Psoas muscle (tissue), 7 donors: ENCODE measurements at regions not wholly inside any gene's neighbourhood (a gene's known extent, or its start where the extent isn't known, plus 50 kb on each side); places are given as distances from the start of the nearest gene placed in this dataset.

Experiments
- ATAC-seq, 4 donors: fragments of 200-7000 bp; cut with Tn5 transposase; one replicate each; pipeline ENCODE4 v1.9.1; 2020; ENCODE audit warnings: moderate library complexity in 3 of 4, mild to moderate bottlenecking in 2 of 4
- DNase-seq, 2 donors: peaks; one replicate each; pipeline ENCODE4 v3.0.0-alpha.2; 2020
- H3K27ac ChIP-seq: fragments of 200-600 bp; one replicate; pipeline ENCODE4 v1.8.0; 2022
- H3K27me3 ChIP-seq, 3 donors: fragments of 200-600 bp in 1 of 3; one replicate each; pipeline versions ENCODE4 v1.6.1 to v1.8.0; 2013 to 2022; ENCODE audit warnings: low read length in 2 of 3, mild to moderate bottlenecking in 2 of 3, moderate library complexity in 1 of 3; ENCODE audit not compliant: insufficient read depth in 3 of 3
- H3K36me3 ChIP-seq, 2 donors: fragments of 200-600 bp in 1 of 2; one replicate each; pipeline versions ENCODE4 v1.6.1 to v1.8.0; 2013 to 2022; ENCODE audit warnings: low read depth in 1 of 2, mild to moderate bottlenecking in 1 of 2, moderate library complexity in 1 of 2; ENCODE audit not compliant: insufficient read depth in 1 of 2
- H3K4me1 ChIP-seq: fragments of 200-600 bp; one replicate; pipeline ENCODE4 v1.8.0; 2022
- H3K4me3 ChIP-seq: fragments of 200-600 bp; one replicate; pipeline ENCODE4 v1.8.0; 2022; ENCODE audit warnings: mild to moderate bottlenecking
- H3K9me3 ChIP-seq: fragments of 200-600 bp; one replicate; pipeline ENCODE4 v1.8.0; 2022
- WGBS, 3 donors: extraction: QIAGEN DNeasy Blood & Tissue Kit; methylation state at CpG; one replicate each; pipeline versions ENCODE4 v1.1.6 to v1.1.7; 2013; 5-methylcytosine and 5-hydroxymethylcytosine counted together
- intact Hi-C, 2 donors: fragments of 100-400 bp; cut with DNase I; formaldehyde crosslinking; loops; one replicate each; pipeline versions ENCODE4 v1.11.0 to v1.14.2; 2022
- TF ChIP-seq, protein P1 (sequence below): fragments of 200-600 bp; IDR thresholded peaks from one replicate; pipeline ENCODE4 v1.8.0; 2022; ENCODE audit warnings: antibody characterized with exemption
- donor health status: healthy with polysubstance abuse.
- donor health status: DM: no; HTN: no; CAD: no; lungs with moderate emphysema.
- donor health status: Bipolar disorder and iron deficiency.
- donor health status: healthy.
- donor health status: DM: yes; HTN: yes; CAD: no.
- donor health status: DM: no; HTN: no; CAD: no.
- donor health status: DM: yes; HTN: yes; CAD: no.

DNA sequence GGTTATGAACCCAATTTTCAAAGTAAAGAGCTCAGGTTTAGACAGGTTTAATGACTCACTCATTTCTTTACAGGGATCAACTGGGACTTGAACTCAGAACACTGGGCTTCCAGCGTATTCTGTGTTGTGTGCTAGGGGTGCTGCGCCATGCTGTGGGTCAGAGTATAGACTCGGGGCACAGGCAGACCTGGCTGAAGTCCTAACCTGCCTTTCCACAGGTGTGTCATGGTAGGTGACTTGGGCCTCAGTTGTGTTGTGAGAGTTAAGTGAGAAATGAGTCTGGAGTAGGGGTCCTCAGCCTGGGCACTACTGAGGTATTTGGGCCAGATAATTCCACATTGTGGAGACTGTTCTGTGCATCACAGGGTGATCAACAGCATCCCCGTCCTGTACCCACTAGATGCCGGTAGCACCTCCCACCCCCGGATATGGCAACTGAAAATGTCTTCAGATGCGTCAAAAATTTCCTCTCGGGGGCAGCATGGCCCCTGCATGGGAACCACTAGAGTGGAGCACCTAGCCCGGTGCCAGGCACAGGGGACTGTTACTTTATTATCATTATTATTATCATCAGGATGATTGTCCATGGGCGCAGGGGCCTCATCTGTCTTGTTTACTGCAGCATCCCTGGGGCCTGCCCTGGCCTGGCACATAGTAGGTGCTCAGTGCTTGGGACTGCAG lies 575.5 kb downstream of the PTPRU start:
- TF ChIP-seq, protein P1, sequence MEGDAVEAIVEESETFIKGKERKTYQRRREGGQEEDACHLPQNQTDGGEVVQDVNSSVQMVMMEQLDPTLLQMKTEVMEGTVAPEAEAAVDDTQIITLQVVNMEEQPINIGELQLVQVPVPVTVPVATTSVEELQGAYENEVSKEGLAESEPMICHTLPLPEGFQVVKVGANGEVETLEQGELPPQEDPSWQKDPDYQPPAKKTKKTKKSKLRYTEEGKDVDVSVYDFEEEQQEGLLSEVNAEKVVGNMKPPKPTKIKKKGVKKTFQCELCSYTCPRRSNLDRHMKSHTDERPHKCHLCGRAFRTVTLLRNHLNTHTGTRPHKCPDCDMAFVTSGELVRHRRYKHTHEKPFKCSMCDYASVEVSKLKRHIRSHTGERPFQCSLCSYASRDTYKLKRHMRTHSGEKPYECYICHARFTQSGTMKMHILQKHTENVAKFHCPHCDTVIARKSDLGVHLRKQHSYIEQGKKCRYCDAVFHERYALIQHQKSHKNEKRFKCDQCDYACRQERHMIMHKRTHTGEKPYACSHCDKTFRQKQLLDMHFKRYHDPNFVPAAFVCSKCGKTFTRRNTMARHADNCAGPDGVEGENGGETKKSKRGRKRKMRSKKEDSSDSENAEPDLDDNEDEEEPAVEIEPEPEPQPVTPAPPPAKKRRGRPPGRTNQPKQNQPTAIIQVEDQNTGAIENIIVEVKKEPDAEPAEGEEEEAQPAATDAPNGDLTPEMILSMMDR: no peak
- intact Hi-C loops: no loop called here
- no peak overlapping the region for H3K4me3 ChIP-seq
- no peaks in the 10 kb centered on the region for H3K36me3 ChIP-seq
- no peaks in the 10 kb centered on the region for H3K9me3 ChIP-seq
- DNase-seq (no peak), ATAC-seq (no peak)
- 81 to 89% (median 84%) methylated on average over 10 of the region's 10 CpGs for WGBS, 3 donors
- no peaks in the 10 kb centered on the region for H3K27me3 ChIP-seq
- H3K4me1 ChIP-seq: peaks cover 4% of the 10 kb centered on the region
- H3K27ac ChIP-seq: no peak overlapping the region

DNA sequence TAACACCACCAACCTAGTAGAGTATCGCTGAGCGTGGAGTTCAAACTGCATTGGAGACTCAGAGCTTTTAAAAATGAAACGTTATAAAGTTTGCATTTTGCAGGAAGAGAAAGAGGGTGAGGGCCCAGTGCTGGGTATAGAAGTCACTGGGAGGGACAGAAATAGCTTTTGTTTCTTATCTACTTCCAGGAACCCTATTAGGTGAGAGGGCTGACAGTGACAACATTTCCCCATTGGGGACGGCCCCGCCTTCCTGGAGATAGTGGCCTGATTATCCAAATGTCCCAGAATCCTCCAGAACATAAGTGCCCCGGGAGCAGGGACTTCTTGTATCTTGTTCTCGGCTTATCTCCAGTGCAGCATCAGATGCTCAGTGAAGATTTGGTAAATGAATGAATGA lies 574.9 kb downstream of the PTPRU start:
- peak in 1 of 4 donors; percentile 49 for ATAC-seq
- no peak for DNase-seq
- 75 to 84% (median 82%) methylated on average over 7 of the region's 7 CpGs for WGBS, 3 donors
- Histone ChIP-seq H3K27ac (no peak overlapping the region), H3K4me1 (peaks cover 4% of the 10 kb centered on the region), H3K9me3 (no peaks in the 10 kb centered on the region), H3K4me3 (no peak overlapping the region), H3K36me3 (no peaks in the 10 kb centered on the region), H3K27me3 (no peaks in the 10 kb centered on the region)
- intact Hi-C loops: no loop called here
- TF ChIP-seq, protein P1: no peak

DNA sequence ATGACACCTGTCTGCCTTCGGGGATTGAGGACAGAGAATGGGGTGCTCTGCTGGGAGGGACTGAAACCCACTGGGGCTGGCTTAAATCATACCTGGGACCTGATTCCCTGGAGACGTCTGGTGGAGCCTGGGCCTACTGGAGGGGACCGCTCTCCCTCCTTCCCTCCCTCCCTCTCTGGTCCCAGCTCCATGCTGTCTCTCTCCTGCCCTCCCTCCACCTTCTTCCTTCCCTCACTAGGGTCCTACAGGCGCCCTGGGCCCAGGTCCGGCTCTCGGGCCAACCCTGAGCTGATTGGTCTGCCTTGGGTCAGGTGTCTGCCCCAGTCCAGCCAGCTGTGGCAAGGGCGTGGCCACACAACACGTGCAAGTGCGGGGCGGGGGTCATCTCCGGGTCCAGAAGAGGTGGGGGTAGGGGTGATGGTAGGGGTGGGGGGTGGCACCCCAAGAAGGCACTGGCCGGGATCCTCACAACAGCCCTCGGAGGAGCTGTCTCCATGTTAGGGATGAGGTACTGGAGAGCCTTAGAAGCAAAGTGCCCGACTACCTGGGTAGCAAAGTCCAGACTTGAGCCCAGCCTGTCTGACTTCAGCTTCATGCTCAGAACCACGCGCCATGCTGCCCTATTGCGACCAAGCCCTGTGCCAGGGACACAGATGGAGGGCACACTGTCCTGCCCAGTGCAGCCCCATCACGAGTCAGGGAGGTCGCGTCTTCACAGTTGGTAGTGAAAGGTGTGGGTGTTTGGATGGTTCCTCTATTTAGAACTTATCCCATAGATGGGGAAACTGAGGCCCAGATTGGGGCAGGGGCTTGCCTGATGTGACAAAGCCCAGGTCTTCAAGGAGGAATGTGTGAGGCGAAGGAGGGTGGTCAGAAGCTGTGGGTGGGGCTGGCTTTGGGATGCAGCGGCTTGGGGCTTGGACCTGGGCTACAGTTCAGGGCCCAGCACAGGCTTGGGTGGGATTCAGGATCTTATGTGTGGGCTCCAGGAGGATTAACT lies 574.1 kb downstream of the PTPRU start:
- no peak overlapping the region for H3K4me3 ChIP-seq

DNA sequence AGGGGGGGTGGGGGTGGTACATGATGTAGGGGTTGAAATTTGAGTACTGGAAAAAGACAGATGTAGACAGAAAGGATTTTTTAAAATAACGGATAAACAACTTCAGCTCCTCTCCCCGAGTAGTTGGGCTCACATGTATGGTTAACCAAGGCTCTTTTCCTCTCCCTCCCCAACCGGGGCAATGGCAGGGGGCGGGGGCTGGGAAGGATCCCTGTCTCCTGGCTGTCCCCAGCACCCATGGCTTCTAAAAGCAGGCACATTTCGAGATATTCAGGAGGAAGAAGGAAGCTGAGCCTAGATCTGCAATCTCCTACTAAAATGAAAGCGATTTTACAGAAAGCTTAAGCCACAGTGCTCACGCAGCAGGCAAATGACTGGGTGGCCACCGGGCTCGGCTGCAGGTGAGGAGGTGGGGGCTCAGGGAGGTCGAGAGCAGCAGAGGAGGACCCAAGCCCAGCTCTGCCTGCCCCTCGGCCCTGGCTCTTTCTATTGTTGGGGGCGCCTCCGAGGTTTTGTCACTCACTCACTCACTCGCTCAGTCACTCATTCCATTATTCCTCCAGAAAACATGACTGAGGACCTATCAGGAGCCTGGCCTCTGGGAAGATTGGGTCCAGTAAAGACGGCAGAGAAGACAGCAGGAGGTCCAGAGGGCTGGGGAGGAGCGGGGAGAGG lies 573.3 kb downstream of the PTPRU start:
- no peak for ATAC-seq
- Histone ChIP-seq H3K36me3 (no peaks in the 10 kb centered on the region), H3K27ac (no peak overlapping the region), H3K4me1 (peaks cover 4% of the 10 kb centered on the region), H3K9me3 (no peaks in the 10 kb centered on the region), H3K4me3 (no peak overlapping the region), H3K27me3 (no peaks in the 10 kb centered on the region)
- DNase-seq: no peak
- TF ChIP-seq, protein P1: no peak
- 69 to 76% (median 74%) methylated on average over 16 of the region's 16 CpGs for WGBS, 3 donors
- intact Hi-C loops: loop anchor here in 1 of 2 donors (10.0 kb wide), 1 partner anchor 565 kb away; no protein-coding TSS in a partner anchor

More for the DNA sequence above, 574.1 kb downstream of the PTPRU start:
- intact Hi-C loops: no loop called here
- no peaks in the 10 kb centered on the region for H3K27me3 ChIP-seq
- H3K4me1 ChIP-seq: peaks cover 4% of the 10 kb centered on the region
- ATAC-seq: no peak
- DNase-seq: no peak
- no peaks in the 10 kb centered on the region for H3K9me3 ChIP-seq
- H3K36me3 ChIP-seq: no peaks in the 10 kb centered on the region
- H3K27ac ChIP-seq: no peak overlapping the region
- TF ChIP-seq, protein P1: no peak
- 86 to 87% (median 87%) methylated on average over 19 to 22 of the region's 22 CpGs for WGBS, 3 donors
